NCI-H510A (cell line): ENCODE measurements at regions not wholly inside any gene's neighbourhood (a gene's known extent, or its start where the extent isn't known, plus 50 kb on each side); places are given as distances from the start of the nearest gene placed in this dataset.

ENCODE experiments used
- DNase-seq: peaks from one replicate; lab custom pipeline; 2025; lab: John Stamatoyannopoulos, UW

DNA sequence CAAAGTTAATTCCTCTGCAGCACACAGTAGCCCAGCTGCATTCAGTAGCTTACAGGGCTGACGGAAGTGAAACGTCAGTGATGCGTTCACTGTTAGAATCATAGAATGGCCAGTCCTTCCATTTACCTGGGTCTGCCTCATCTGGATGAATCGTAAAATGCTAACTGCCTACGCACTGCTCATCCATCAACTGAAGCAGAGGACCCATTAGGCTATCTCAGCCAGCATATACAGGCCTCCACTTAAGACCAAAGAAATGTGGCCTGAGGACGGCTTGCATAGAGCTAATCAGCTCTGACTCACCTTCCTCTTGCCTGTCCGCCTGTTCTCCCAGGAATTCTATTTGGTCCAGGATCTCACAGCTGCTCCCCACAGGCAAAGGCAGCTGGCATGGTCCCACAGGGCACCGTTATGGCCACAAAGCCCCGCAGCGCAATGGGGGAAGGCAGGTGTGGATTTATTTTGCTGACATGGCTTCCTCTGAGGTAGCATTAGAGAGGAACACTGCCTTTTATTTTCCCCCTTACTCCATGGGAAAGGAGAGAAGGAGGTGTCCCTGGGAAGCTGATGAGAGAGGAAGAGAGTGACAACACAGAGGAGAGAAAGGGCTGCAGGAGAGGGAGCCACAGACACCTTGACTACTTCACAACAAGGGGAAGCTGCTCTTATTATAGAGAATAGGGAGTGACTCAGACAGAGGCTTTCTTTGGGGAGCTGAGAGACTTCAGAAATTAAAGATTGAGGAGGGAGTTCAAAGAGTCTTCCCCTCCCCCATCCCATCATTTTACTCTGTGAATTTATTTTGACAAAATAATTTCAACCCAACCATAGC is 177.6 kb downstream of the HHIPL2 start:
- no peak for DNase-seq

DNA sequence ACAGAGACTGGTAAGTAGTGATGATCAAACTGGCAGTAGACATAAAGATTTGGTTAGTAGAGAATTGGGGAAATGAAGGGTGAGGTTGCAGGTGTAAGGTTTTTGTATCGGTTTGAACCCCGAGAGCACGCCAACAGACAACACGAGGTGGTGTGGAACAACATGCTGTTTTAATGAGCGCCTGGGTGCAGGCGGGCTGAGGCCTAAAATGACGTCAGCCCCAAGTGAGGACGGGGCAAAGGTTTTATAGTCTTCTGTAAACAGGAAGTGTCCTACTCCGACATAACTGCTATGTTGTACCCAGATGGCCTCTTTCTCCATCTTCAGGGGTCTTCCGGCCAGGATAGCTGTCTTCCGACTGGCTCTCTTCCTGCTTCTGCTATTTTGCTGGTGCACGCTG is 178.8 kb downstream of the HHIPL2 start:
- DNase-seq, result no peak

DNA sequence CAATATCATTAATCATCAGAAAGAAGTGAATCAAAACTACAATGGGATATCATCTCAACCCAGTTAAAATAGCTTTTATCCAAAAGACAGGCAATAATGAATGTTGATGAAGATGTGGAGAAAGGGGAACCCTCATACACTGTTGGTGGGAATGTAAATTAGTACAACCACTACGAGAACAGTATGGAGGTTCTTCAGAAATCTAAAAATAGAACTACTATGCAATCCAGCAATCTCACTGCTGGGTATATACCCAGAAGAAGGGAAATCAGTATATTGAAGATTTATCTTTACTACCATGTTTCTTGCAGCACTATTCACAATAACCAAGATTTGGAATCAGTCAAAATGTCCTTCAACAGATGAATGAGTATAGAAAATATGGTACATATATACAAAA is 189.8 kb downstream of the HHIPL2 start:
- no peak for DNase-seq

GRCh38 chr1:222357252-222357651 is 190.7 kb downstream of the HHIPL2 start:
- DNase-seq, result no peak

GRCh38 chr1:222347627-222348026 is 200.3 kb downstream of the HHIPL2 start:
- no peak for DNase-seq

GRCh38 chr1:222346955-222347354 is 200.9 kb downstream of the HHIPL2 start:
- DNase-seq, result no peak

DNA sequence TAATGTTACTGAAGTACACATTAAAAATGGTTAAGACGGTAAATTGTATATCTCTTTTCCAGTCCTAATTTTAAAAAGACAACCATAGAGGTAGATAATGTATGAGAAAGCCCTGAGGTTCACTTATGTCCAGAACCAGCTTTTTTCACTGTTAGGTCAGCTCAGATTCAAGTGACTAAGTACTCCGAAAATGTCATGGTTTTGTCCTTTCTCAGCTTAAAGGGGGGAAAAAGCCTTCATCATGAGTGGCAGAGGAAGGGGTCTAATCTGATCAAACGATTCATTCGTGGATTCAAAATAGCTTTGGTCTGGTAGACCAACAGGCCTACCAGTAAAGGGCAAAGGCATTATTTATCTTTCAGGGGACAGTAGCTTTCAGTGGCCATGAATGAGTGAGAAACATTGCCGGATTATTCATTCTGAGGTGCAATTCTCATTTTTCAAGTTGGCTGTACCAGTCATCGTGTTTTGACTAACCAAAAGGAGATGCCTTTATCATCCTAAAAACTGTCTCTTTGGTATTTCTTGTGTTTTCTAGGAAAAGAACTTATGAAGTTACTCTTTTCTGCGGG is 208.4 kb downstream of the HHIPL2 start:
- DNase-seq, result no peak

DNA sequence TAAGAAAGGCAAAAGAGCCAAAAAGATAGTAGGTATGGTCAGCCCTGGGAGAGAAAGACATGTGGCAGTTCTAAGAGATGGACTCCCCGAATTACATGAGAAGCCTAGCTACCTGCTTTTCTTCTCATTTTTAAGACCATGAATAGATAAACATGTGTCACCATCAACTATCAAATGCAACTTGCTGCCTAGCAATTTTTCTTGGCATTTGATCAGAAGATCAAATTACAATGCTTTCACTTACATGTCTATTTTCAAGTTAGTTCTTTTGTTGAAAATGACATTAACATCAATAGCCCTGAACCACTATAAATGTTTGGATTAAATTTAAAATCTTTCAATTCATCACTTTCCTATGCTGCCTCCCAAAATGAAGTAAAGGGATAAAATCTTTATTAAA is 212.3 kb downstream of the HHIPL2 start:
- no peak for DNase-seq

- DNase-seq, result no peak
Observed at GRCh38 chr1:222334026-222334680, 213.8 kb downstream of the HHIPL2 start.

DNA sequence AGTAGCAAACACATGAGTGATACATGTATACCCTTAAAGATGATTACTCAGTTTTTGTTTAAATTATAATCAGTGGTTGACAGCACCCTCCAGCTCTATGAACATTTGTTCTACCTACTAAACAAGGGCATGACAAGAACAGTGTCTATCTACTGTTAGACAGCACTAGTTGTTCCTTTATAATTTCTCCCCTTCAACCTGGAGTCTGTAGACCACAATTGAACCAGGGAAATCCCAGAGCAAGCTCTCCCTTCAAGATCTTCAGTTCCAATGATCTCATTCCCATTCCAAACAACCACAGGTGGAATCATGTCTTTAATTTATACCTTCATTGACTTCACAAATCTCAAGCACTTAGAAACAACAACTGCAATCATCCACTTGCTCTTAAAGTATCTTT is 216.1 kb downstream of the HHIPL2 start:
- no peak for DNase-seq

- no peak for DNase-seq
Observed at GRCh38 chr1:222331340-222331739, 216.6 kb downstream of the HHIPL2 start.

DNA sequence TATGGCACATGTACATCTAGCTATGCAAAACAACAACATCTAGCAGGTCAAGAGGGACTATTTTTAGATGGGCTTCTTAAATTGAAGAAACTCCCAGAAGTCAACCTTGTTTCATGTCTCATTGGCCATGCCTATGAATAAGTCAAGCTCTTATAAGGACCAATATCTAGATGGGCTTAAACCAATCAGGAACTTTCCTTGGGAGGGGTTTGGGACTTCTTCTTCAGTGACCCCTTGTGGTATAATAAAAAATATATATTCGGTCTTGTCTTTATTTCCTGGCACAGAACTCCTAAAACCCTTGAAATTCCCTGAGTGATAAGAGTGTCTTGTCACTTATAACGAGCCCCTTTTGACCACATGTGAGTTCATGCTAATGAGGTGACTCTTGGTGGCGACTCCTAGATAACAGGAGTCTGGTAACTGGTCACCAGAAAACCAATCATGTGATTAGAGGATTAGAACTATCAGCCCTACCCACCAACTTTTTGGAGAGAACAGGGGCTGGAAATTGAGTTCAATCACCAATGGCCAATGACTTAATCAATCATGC is 218.3 kb downstream of the HHIPL2 start:
- no peak for DNase-seq

- DNase-seq, result no peak
Observed at GRCh38 chr1:222326710-222327036, 221.2 kb downstream of the HHIPL2 start.

DNA sequence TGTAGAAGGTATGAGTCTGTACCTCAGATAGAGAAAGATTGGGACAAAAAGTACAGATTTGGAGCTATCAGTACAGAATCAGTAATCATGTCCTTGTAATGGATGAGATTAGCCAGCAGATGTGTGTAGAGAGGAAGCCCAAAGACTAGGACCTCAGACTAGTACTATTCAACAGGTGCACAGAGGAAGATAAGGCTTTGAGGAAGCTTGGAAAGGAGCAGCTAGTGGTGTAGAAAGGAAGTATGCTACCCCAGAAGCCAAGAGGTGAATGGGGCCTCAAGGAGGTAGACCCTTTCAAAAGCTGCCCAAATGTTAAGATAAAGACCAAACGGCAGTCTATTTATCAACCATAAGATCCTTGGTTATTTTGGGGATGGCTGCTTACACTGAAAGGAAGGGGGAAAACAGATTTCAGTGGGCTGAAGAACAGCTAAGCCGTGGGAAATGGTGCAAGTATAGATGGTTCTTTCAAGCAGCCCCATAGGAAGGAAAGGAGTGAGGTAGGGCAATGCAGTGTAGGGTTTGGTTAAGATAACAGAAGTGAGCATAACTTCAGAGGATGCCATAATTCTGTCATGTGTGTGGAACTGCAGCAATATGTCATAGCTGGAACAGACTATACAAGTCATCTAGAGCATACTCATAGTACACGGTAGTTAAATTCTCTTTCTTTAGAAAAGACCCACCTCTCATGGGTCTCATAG is 221.7 kb downstream of the HHIPL2 start:
- no peak for DNase-seq

GRCh38 chr1:222325506-222325905 is 222.4 kb downstream of the HHIPL2 start:
- no peak for DNase-seq

- no peak for DNase-seq
Observed at GRCh38 chr1:222314839-222315238, 233.1 kb downstream of the HHIPL2 start.

DNA sequence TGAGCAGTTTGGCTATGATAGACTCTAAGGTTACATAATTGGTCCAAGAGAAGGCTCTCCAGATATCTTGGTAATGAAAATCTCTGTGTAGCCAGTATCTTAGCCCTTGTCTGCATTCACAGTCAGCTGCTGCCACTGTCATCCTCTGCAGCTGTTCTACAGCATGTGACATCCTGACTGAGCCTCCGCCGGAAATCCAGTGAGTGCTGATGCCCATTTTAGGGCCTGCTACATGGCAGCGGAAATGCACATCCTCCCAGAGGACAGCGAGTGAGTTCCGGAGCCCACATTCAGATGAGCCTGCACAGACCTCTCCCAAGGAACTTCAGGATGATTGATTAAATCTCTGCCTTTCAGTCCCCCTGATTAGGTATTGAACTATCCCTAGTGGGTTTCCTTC is 237.1 kb downstream of the HHIPL2 start:
- DNase-seq, result peak; percentile 18

- no peak for DNase-seq
Observed at GRCh38 chr1:222307621-222308020, 240.3 kb downstream of the HHIPL2 start.

GRCh38 chr1:222306512-222306911 is 241.4 kb downstream of the HHIPL2 start:
- no peak for DNase-seq

DNA sequence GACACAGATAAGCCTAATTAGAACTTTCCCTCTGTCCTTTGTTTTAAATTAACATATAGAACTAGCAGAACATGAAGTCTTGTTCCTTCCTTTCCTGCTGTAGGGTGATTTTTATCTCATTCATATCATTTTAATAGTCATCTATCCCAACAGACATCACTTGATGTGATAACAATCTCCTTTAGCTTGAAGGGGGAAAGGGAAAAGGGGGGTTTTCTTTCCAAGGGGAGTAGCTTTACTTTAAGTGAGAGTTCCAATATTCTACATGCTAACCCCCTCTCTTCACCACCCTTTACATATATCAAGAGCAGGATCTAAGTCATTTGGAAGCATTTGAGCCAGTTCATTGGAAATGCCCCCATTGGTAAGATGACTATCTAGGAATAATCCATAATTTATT is 241.9 kb downstream of the HHIPL2 start:
- no peak for DNase-seq

DNA sequence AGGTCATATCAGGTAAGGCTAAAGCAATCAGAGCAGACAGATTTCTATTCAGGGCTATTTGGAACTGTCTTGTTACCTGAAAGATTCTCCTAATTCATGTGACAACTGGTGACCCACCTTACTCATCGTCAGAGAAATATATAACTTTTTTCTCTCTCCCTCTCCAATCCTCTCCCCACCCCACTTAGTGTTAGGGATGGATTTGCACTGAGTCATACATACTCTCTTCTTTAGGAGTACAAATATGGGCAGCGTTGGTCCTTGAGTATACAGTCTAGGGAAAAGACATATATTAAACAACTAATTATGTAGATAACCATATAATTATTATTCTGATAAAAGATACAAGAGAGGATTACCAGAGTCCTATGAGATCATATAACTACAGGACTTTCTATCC is 246.3 kb downstream of the HHIPL2 start:
- DNase-seq, result no peak

GRCh38 chr1:222299524-222299923 is 248.4 kb downstream of the HHIPL2 start:
- no peak for DNase-seq

DNA sequence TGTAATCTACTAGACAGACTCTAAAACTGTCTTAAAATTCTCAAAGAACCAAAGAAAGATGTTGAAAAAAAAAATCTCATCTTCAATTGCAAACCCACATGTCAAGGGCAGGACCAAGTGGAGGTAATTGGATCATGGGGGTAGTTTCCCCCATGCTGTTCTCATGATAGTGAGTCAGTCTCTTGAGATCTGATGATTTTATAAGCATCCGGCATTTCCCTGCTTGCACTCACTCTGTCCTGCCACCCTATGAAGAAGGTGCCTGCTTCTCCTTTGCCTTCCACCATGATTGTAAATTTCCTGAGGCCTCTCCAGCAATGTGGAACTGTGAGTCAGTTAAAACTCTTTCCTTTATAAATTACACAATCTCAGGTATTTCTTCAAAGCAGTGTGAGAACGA is 257.0 kb downstream of the HHIPL2 start:
- DNase-seq, result no peak
